Vagina (tissue), 2 donors: ENCODE measurements at regions not wholly inside any gene's neighbourhood (a gene's known extent, or its start where the extent isn't known, plus 50 kb on each side); places are given as distances from the start of the nearest gene placed in this dataset.

ENCODE experiments used
- POLR2A ChIP-seq, 2 donors: fragments of 450-650 bp; IDR thresholded peaks; one replicate each; pipeline ENCODE4 v1.6.1; 2017; ENCODE audit warnings: antibody characterized with exemption in 2 of 2, mild to moderate bottlenecking in 2 of 2, moderate library complexity in 2 of 2
- TF ChIP-seq, protein P1 (sequence below), 3 experiments: fragments of 450-650 bp in 2 of 3; fragments of 200-600 bp in 1 of 3; sonication (generic) in 1 of 3; IDR thresholded peaks; one replicate each; pipeline ENCODE4 v1.5.1; 2017 to 2019; ENCODE audit warnings: antibody characterized with exemption in 3 of 3, mild to moderate bottlenecking in 2 of 3, moderate library complexity in 2 of 3

DNA sequence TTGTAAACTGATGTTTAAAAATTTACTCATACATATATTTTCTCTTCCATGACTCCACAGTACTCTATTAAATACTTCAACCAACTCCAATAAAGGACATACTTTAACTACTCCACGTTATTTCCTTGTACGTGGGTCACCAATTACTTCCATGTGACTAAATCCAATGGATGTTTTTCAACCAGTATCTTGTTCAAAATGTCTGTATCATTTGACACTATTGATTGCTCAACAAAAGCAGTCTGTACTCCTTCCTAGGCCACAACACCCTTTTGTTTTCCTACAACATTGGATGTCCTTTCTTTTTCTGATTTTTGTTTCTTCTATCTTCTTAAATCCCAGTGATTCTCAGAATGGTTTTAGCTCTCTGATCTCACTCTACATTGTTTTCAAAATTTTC, 943.7 kb downstream of the EFNA5 start:
- TF ChIP-seq POLR2A (IDR thresholded peaks at IDR 0.05), result no peak
- TF ChIP-seq, protein P1, sequence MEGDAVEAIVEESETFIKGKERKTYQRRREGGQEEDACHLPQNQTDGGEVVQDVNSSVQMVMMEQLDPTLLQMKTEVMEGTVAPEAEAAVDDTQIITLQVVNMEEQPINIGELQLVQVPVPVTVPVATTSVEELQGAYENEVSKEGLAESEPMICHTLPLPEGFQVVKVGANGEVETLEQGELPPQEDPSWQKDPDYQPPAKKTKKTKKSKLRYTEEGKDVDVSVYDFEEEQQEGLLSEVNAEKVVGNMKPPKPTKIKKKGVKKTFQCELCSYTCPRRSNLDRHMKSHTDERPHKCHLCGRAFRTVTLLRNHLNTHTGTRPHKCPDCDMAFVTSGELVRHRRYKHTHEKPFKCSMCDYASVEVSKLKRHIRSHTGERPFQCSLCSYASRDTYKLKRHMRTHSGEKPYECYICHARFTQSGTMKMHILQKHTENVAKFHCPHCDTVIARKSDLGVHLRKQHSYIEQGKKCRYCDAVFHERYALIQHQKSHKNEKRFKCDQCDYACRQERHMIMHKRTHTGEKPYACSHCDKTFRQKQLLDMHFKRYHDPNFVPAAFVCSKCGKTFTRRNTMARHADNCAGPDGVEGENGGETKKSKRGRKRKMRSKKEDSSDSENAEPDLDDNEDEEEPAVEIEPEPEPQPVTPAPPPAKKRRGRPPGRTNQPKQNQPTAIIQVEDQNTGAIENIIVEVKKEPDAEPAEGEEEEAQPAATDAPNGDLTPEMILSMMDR (IDR thresholded peaks at IDR 0.05), result no peak
